Testis (tissue), 2 donors: ENCODE measurements at regions not wholly inside any gene's neighbourhood (a gene's known extent, or its start where the extent isn't known, plus 50 kb on each side); places are given as distances from the start of the nearest gene placed in this dataset.

ENCODE experiments used
- POLR2A ChIP-seq: fragments of 450-650 bp; IDR thresholded peaks from one replicate; pipeline ENCODE4 v1.6.1; 2017; ENCODE audit warnings: antibody characterized with exemption, mild to moderate bottlenecking, moderate library complexity
- TF ChIP-seq, protein P1 (sequence below), 3 experiments: fragments of 450-650 bp in 2 of 3; fragments of 200-600 bp in 1 of 3; sonication (generic) in 1 of 3; IDR thresholded peaks; one replicate each; pipeline ENCODE4 v1.5.1; 2016 to 2019; ENCODE audit warnings: antibody characterized with exemption in 3 of 3, mild to moderate bottlenecking in 2 of 3, moderate library complexity in 1 of 3

DNA sequence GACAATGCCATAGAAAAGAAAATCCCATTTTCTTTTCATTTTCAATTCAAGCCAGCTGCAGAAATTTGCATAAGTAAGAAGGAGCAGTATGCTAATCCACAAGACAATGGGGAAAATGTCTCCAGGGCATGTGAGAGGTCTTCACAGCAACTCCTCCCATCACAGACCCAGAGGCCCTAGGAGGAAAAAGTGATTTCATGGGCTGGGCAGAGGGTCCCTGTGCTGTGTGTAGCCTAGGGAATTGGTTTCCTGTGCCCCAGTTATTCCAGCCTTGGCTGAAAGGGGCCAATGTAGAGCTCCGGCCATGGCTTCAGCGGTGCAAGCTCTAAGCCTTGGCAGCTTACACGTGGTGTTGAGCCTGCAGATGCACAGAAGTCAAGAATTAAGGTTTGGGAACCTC is 211.4 kb downstream of the CCDC59 start:
- TF ChIP-seq, protein P1, sequence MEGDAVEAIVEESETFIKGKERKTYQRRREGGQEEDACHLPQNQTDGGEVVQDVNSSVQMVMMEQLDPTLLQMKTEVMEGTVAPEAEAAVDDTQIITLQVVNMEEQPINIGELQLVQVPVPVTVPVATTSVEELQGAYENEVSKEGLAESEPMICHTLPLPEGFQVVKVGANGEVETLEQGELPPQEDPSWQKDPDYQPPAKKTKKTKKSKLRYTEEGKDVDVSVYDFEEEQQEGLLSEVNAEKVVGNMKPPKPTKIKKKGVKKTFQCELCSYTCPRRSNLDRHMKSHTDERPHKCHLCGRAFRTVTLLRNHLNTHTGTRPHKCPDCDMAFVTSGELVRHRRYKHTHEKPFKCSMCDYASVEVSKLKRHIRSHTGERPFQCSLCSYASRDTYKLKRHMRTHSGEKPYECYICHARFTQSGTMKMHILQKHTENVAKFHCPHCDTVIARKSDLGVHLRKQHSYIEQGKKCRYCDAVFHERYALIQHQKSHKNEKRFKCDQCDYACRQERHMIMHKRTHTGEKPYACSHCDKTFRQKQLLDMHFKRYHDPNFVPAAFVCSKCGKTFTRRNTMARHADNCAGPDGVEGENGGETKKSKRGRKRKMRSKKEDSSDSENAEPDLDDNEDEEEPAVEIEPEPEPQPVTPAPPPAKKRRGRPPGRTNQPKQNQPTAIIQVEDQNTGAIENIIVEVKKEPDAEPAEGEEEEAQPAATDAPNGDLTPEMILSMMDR (IDR thresholded peaks at IDR 0.05) = no peak
- no peak for TF ChIP-seq POLR2A
